ENCODE measurements at regions not wholly inside any gene's neighbourhood (a gene's known extent, or its start where the extent isn't known, plus 50 kb on each side); places are given as distances from the start of the nearest gene placed in this dataset.

DNA sequence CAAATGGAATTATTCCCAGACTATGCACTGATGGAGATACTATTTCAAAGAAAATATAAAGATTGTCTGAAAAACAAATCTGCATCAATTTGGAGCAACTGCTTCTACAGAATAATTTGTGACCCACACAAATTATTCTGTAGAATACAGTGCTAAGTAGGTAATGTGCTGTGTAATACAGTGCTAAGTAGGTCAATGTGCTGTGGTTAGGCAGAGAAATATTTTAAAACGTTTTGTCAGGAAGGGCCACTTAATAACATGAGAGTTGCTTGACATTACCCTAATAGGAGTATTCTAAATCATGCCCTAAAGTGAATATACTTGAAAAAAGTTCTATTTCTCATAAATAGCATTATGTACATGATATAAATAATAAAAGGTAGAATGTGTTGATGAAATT, 116.5 kb upstream of the KCND2 start:
- TF ChIP-seq, protein P1, sequence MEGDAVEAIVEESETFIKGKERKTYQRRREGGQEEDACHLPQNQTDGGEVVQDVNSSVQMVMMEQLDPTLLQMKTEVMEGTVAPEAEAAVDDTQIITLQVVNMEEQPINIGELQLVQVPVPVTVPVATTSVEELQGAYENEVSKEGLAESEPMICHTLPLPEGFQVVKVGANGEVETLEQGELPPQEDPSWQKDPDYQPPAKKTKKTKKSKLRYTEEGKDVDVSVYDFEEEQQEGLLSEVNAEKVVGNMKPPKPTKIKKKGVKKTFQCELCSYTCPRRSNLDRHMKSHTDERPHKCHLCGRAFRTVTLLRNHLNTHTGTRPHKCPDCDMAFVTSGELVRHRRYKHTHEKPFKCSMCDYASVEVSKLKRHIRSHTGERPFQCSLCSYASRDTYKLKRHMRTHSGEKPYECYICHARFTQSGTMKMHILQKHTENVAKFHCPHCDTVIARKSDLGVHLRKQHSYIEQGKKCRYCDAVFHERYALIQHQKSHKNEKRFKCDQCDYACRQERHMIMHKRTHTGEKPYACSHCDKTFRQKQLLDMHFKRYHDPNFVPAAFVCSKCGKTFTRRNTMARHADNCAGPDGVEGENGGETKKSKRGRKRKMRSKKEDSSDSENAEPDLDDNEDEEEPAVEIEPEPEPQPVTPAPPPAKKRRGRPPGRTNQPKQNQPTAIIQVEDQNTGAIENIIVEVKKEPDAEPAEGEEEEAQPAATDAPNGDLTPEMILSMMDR (IDR thresholded peaks at IDR 0.05; ENCODE audit: low read depth, low read length, poor library complexity, severe bottlenecking) = no peak
- no peak for TF ChIP-seq EZH2phosphoT487 (IDR thresholded peaks at IDR 0.05; ENCODE audit: borderline replicate concordance, low read length)

All from DOHH2 (cell line).